ENCODE measurements at regions not wholly inside any gene's neighbourhood (a gene's known extent, or its start where the extent isn't known, plus 50 kb on each side); places are given as distances from the start of the nearest gene placed in this dataset.

DNA sequence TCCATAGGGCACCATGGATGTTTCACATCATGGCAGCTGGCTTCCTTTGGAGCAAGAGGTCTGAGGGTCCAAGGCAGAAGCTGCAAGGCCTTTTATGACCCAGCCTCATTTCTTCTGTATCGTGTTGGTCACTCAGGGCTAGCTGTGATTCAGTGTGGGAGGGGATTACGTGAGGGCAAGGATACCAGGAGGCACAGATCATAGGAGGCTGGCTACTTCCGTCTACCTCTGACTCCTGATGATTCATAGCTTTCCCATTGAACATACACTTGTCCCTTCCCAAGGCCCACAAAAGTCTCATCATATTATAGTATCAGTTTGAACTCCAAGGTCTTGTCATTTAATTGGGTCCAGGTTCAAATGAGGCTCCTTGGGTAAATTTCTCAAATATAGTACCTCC, 135.3 kb upstream of the ZBED5 start:
- no peak for TF ChIP-seq EZH2phosphoT487 (IDR thresholded peaks at IDR 0.05; ENCODE audit: borderline replicate concordance, low read depth, low read length)
- TF ChIP-seq, protein P1, sequence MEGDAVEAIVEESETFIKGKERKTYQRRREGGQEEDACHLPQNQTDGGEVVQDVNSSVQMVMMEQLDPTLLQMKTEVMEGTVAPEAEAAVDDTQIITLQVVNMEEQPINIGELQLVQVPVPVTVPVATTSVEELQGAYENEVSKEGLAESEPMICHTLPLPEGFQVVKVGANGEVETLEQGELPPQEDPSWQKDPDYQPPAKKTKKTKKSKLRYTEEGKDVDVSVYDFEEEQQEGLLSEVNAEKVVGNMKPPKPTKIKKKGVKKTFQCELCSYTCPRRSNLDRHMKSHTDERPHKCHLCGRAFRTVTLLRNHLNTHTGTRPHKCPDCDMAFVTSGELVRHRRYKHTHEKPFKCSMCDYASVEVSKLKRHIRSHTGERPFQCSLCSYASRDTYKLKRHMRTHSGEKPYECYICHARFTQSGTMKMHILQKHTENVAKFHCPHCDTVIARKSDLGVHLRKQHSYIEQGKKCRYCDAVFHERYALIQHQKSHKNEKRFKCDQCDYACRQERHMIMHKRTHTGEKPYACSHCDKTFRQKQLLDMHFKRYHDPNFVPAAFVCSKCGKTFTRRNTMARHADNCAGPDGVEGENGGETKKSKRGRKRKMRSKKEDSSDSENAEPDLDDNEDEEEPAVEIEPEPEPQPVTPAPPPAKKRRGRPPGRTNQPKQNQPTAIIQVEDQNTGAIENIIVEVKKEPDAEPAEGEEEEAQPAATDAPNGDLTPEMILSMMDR (conservative IDR thresholded peaks at IDR 0.05; ENCODE audit: low read length): no peak
- Histone ChIP-seq H3K27ac (ENCODE audit: low read depth, low read length, poor library complexity, severe bottlenecking) (no peak overlapping the region), H3K4me2 (ENCODE audit: low read length) (no peak overlapping the region), H3K36me3 (ENCODE audit: insufficient read depth, low read length) (no peaks in the 10 kb centered on the region), H3K9me2 (ENCODE audit: insufficient read depth, low read length) (no peaks in the 10 kb centered on the region), H3K4me1 (ENCODE audit: insufficient read depth, low read length, poor library complexity, severe bottlenecking) (no peaks in the 10 kb centered on the region), H4K20me1 (ENCODE audit: insufficient read depth, low read length) (no peaks in the 10 kb centered on the region), H3K79me2 (ENCODE audit: insufficient read depth, low read depth, low read length) (no peaks in the 10 kb centered on the region), H2AFZ (ENCODE audit: low read length) (no peak overlapping the region), H3K4me3 (ENCODE audit: low read depth, low read length, poor library complexity, severe bottlenecking) (no peak overlapping the region), H3K9me3 (ENCODE audit: low read length) (no peaks in the 10 kb centered on the region)
- intact Hi-C loops (cut with micrococcal nuclease; ENCODE audit: unreplicated experiment): no loop called here
- BruUV-seq (replicated peaks): no TSS peak
- ChIA-PET POLR2A (no interaction called here), CTCF (ENCODE audit: unreplicated experiment) (no interaction called here)
- no peak for DNase-seq (ENCODE audit: low spot score)

DNA sequence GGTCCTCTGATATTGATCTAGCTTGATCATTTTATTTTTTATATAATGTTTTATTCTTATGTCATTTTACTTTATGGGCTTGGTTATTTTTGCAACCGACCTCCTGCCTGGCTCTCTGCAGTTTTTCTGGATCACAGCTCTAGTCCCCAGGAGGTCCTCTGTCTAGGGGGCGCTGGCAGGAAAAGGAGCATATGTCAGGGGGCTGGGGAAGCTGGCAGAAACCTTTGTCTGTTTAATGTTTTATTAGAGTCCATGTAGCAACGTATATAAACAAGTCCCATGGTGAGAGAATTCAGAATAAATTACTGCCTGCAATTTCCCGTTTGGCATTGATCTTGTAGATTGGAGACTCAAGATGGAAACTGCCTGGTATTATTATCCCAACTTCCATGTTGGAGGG, 133.5 kb upstream of the ZBED5 start:
- no peak for DNase-seq (ENCODE audit: low spot score)
- H3K36me3 ChIP-seq (ENCODE audit: insufficient read depth, low read length): no peaks in the 10 kb centered on the region
- no peaks in the 10 kb centered on the region for H4K20me1 ChIP-seq (ENCODE audit: insufficient read depth, low read length)
- H3K4me2 ChIP-seq (ENCODE audit: low read length): no peak overlapping the region
- no peaks in the 10 kb centered on the region for H3K9me3 ChIP-seq (ENCODE audit: low read length)
- no peaks in the 10 kb centered on the region for H3K9me2 ChIP-seq (ENCODE audit: insufficient read depth, low read length)
- ChIA-PET POLR2A (no interaction called here), CTCF (ENCODE audit: unreplicated experiment) (no interaction called here)
- H3K79me2 ChIP-seq (ENCODE audit: insufficient read depth, low read depth, low read length): no peaks in the 10 kb centered on the region
- no peak overlapping the region for H3K27ac ChIP-seq (ENCODE audit: low read depth, low read length, poor library complexity, severe bottlenecking)
- no peak overlapping the region for H2AFZ ChIP-seq (ENCODE audit: low read length)
- BruUV-seq (replicated peaks): no TSS peak
- no peaks in the 10 kb centered on the region for H3K4me1 ChIP-seq (ENCODE audit: insufficient read depth, low read length, poor library complexity, severe bottlenecking)
- no peak for TF ChIP-seq EZH2phosphoT487 (IDR thresholded peaks at IDR 0.05; ENCODE audit: borderline replicate concordance, low read depth, low read length)
- TF ChIP-seq, protein P1 (conservative IDR thresholded peaks at IDR 0.05; ENCODE audit: low read length): no peak
- intact Hi-C loops (cut with micrococcal nuclease; ENCODE audit: unreplicated experiment): no loop called here
- H3K4me3 ChIP-seq (ENCODE audit: low read depth, low read length, poor library complexity, severe bottlenecking): no peak overlapping the region

DNA sequence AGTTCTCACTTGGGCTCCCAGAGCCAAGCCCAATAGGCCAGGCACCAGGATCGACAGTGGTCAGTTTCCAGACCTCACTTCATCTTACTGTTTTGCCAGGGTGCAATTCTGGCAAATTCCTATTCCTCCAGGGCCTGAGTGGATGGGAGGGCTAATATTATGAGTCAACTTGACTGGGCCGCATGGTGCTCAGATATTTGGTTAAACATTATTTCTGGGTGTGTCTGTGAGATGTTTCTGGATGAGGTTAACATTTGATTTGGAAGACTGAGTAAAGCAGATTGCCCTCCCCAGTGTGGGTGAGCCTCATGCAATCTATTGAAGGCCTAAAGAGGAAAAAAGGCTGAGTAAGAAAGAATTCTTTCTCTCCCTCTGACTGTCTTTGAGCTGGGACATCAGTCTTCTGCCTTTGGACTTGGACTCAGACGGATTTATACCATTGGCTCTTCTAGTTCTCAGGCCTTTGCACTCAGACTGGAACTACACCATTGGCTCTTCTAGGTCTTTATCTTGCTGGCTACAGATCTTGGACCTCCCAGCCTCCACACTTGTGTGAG, 132.9 kb upstream of the ZBED5 start:
- Histone ChIP-seq H3K4me1 (ENCODE audit: insufficient read depth, low read length, poor library complexity, severe bottlenecking) (no peaks in the 10 kb centered on the region), H3K9me2 (ENCODE audit: insufficient read depth, low read length) (no peaks in the 10 kb centered on the region), H3K9me3 (ENCODE audit: low read length) (no peaks in the 10 kb centered on the region), H2AFZ (ENCODE audit: low read length) (no peak overlapping the region), H3K27ac (ENCODE audit: low read depth, low read length, poor library complexity, severe bottlenecking) (no peak overlapping the region), H3K4me2 (ENCODE audit: low read length) (no peak overlapping the region), H3K36me3 (ENCODE audit: insufficient read depth, low read length) (no peaks in the 10 kb centered on the region), H3K4me3 (ENCODE audit: low read depth, low read length, poor library complexity, severe bottlenecking) (no peak overlapping the region), H4K20me1 (ENCODE audit: insufficient read depth, low read length) (no peaks in the 10 kb centered on the region), H3K79me2 (ENCODE audit: insufficient read depth, low read depth, low read length) (no peaks in the 10 kb centered on the region)
- BruUV-seq (replicated peaks): no TSS peak
- intact Hi-C loops (cut with micrococcal nuclease; ENCODE audit: unreplicated experiment): no loop called here
- TF ChIP-seq EZH2phosphoT487 (IDR thresholded peaks at IDR 0.05; ENCODE audit: borderline replicate concordance, low read depth, low read length): no peak
- TF ChIP-seq, protein P1 (conservative IDR thresholded peaks at IDR 0.05; ENCODE audit: low read length): no peak
- POLR2A ChIA-PET: no interaction called here
- DNase-seq (ENCODE audit: low spot score): no peak
- CTCF ChIA-PET (ENCODE audit: unreplicated experiment): no interaction called here

Measured in OCI-LY7 (cell line).